ENCODE measurements at regions not wholly inside any gene's neighbourhood (a gene's known extent, or its start where the extent isn't known, plus 50 kb on each side); places are given as distances from the start of the nearest gene placed in this dataset.

DNA sequence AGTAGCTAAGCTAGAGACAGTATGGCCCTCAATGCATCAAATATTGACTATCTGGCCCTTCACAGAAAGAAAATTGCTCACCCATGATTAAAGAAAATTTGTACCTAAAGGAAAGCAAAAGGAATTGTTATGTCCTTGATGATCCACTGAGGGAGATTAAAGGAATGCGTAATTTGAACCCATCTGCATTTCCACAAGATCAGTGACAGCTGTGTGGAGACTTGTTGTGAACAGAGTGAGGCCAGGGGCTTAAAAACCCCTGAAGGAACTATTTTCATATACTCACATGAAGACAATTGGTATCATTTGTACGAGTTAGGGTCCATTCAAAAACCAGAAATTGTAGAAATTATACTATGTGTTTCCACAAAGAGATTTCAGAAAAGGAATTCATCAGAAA lies 1908.1 kb upstream of the SEL1L start:
- DNase-seq (ENCODE audit: low read depth), result no peak

- DNase-seq (ENCODE audit: low read depth), result no peak
Observed at GRCh38 chr14:83455561-83455960, 1921.9 kb upstream of the SEL1L start.

DNA sequence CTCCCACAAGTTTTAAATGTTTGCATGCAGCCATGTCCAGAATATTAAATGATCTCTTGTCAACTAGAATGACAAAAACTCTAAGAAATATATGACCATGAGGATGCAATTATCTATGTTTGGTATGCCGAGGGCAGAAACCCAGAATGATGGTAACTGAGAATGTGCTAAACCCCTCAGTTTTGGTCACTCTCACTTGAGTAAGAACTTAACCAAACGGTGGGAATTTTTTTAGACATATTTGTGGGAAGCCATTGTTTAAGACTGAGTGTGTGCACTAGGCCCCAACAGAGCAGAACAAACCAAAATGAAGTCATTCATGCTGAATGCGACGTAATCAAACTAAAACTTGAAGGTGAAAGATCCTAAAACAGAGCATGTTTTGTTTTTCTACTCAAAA lies 1927.9 kb upstream of the SEL1L start:
- no peak for DNase-seq (ENCODE audit: low read depth)

- no peak for DNase-seq (ENCODE audit: low read depth)
Observed at GRCh38 chr14:83462759-83463158, 1929.1 kb upstream of the SEL1L start.

- no peak for DNase-seq (ENCODE audit: low read depth)
Observed at GRCh38 chr14:83463500-83464098, 1929.9 kb upstream of the SEL1L start.

DNA sequence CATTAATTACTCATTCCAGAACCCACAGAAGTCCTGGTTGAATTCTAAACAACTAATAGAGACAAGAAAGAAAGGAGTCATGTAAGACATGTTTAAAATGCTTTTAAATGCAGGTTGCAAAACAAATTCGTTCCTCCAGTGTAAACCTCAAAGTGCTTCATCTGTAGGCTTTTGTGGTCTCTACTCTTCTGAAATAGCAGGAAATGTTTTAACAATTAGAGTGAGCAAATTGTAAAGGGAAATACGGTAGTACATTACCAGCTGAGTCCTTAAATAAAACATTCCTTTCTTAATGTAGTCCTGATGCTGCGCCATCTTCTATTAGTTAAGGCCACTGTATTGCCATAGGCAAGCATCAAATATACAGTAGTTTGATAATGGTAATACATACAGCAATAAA lies 1934.2 kb upstream of the SEL1L start:
- no peak for DNase-seq (ENCODE audit: low read depth)

GRCh38 chr14:83470466-83470865 lies 1936.8 kb upstream of the SEL1L start:
- DNase-seq (ENCODE audit: low read depth), result no peak

GRCh38 chr14:83470959-83471695 lies 1937.5 kb upstream of the SEL1L start:
- no peak for DNase-seq (ENCODE audit: low read depth)

- no peak for DNase-seq (ENCODE audit: low read depth)
Observed at GRCh38 chr14:83473416-83474235, 1940.0 kb upstream of the SEL1L start.

GRCh38 chr14:83478741-83479140 lies 1945.1 kb upstream of the SEL1L start:
- DNase-seq (ENCODE audit: low read depth), result no peak

DNA sequence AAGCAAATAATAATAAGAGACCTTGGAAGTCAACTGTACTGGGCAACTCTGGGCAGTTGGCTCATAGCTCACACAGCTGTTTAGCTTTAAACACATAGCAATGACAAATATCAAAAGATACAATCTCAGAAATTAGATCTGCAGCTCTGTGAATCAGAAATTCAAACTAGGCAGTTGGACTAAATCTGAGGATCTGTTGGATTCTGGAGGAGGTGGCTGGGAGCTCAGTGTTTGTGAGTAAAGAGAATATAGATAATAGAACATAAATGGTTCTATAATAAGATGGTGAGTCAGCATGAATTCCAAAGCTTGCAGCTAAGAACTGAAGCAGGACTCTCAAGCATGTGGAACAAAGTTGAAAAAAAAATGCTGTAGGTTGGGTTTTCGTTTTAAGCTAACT lies 1949.4 kb upstream of the SEL1L start:
- DNase-seq (ENCODE audit: low read depth), result no peak

GRCh38 chr14:83485591-83485990 lies 1951.9 kb upstream of the SEL1L start:
- no peak for DNase-seq (ENCODE audit: low read depth)

GRCh38 chr14:83491091-83491490 lies 1957.4 kb upstream of the SEL1L start:
- no peak for DNase-seq (ENCODE audit: low read depth)

GRCh38 chr14:83520837-83521236 lies 1987.2 kb upstream of the SEL1L start:
- DNase-seq (ENCODE audit: low read depth), result no peak

DNA sequence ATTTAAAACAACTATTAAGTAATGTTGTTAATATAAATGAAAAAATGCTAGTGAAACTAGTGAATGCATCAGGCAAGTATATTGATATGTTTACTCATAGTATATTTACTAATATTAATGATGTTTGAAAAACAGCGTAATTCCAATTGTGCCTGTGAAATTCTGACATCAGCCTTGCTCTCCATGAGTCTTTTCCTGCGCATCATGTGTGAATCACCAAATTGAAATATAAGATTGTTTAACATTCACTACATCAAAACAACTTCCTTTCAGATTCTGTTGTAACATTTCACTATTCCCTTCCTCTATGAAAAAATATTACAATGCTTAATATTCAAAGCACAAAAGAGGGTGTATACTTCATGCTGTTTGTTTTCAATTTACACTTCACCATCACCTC lies 1995.9 kb upstream of the SEL1L start:
- DNase-seq (ENCODE audit: low read depth), result no peak

GRCh38 chr14:83533734-83534133 lies 1996.2 kb upstream of the FLRT2 start:
- DNase-seq (ENCODE audit: low read depth), result no peak

GRCh38 chr14:83534995-83535394 lies 1994.9 kb upstream of the FLRT2 start:
- DNase-seq (ENCODE audit: low read depth), result no peak

DNA sequence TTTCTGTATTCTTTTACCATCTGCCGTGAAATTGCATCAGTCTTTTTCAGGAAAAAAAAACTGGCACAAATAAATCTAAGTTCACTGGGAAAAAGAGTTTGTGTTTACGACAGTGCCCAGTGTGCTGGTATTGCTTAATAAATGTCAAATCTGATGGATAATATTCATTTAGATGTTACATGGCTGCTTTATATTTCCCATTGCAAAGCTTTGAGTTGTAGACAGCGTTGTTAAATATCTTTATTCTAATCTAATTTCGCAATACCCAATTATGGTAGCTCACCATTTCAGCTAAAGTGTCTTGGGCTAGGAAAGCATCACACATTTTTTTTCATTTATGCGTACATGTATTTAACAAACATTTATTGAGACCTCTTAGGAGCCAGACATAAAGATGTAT lies 1994.5 kb upstream of the FLRT2 start:
- no peak for DNase-seq (ENCODE audit: low read depth)

DNA sequence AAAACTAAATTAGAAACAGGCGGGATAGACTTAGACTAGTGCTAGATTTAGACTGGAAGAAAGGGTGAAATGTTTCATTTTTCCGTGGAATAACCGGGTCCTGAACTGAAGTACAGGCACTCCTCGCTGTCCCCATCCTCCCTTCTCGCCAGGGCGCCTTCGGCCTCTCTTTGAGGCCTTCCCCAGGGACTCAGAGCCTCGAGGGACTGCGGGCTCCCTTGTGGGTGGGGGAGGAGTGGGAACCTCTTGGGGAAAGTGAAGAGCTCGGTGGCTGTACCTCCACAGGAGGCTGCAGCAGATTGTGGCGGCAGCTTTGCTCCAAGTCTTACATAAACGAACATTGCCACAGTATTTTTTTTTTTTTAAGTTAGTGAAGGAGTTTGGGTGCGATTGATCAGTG lies 1988.8 kb upstream of the FLRT2 start:
- no peak for DNase-seq (ENCODE audit: low read depth)

- DNase-seq (ENCODE audit: low read depth), result no peak
Observed at GRCh38 chr14:83548061-83548839, 1981.7 kb upstream of the FLRT2 start.

DNA sequence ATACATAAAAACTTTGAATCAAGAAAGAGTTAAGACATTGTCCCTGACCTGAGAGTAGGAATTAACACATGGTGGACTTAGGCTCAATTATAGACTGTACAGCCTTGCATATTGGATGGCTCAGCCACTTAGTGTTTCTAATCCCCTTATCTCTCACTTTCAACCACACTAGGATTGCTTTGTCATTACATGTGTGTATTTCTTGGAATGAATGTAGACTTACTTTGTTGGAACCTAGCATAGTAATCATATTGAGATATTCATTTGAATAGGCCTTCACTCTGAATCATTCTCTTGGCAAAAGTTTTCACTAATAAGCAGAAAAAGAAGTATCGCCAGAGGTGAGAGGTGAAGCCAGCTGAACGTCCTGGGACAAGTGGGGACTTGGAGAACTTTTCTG lies 1973.9 kb upstream of the FLRT2 start:
- DNase-seq (ENCODE audit: low read depth), result no peak

Data from Daoy (cell line).